ENCODE measurements at regions not wholly inside any gene's neighbourhood (a gene's known extent, or its start where the extent isn't known, plus 50 kb on each side); places are given as distances from the start of the nearest gene placed in this dataset.
"Not testable (repeated sequence)": the region's sequence is repeated elsewhere in the genome, so short reads cannot be mapped to it uniquely, and the experiment has no call there.

- no peak for DNase-seq (ENCODE audit: low read depth, low spot score)
Observed at GRCh38 chr6:126807876-126808275, 310.6 kb upstream of the RSPO3 start.

GRCh38 chr6:126811321-126811720 is 307.1 kb upstream of the RSPO3 start:
- DNase-seq (ENCODE audit: low read depth, low spot score) = no peak

GRCh38 chr6:126812010-126812409 is 306.5 kb upstream of the RSPO3 start:
- DNase-seq (ENCODE audit: low read depth, low spot score) = no peak

GRCh38 chr6:126812651-126813050 is 305.8 kb upstream of the RSPO3 start:
- no peak for DNase-seq (ENCODE audit: low read depth, low spot score)

- no peak for DNase-seq (ENCODE audit: low read depth, low spot score)
Observed at GRCh38 chr6:126820634-126821033, 297.8 kb upstream of the RSPO3 start.

GRCh38 chr6:126821706-126822105 is 296.8 kb upstream of the RSPO3 start:
- DNase-seq (ENCODE audit: low read depth, low spot score) = no peak

GRCh38 chr6:126824226-126824625 is 294.2 kb upstream of the RSPO3 start:
- no peak for DNase-seq (ENCODE audit: low read depth, low spot score)

GRCh38 chr6:126824815-126825214 is 293.7 kb upstream of the RSPO3 start:
- no peak for DNase-seq (ENCODE audit: low read depth, low spot score)

GRCh38 chr6:126826166-126826714 is 292.2 kb upstream of the RSPO3 start:
- no peak for DNase-seq (ENCODE audit: low read depth, low spot score)

- DNase-seq (ENCODE audit: low read depth, low spot score) = no peak
Observed at GRCh38 chr6:126831461-126831860, 287.0 kb upstream of the RSPO3 start.

- DNase-seq (ENCODE audit: low read depth, low spot score) = no peak
Observed at GRCh38 chr6:126842769-126843168, 275.7 kb upstream of the RSPO3 start.

GRCh38 chr6:126848119-126848518 is 270.4 kb upstream of the RSPO3 start:
- DNase-seq (ENCODE audit: low read depth, low spot score) = no peak

- no peak for DNase-seq (ENCODE audit: low read depth, low spot score)
Observed at GRCh38 chr6:126867641-126868040, 250.8 kb upstream of the RSPO3 start.

- DNase-seq (ENCODE audit: low read depth, low spot score) = peak; percentile 54
Observed at GRCh38 chr6:126873351-126873750, 245.1 kb upstream of the RSPO3 start.

- no peak for DNase-seq (ENCODE audit: low read depth, low spot score)
Observed at GRCh38 chr6:126873791-126874190, 244.7 kb upstream of the RSPO3 start.

GRCh38 chr6:126876446-126876845 is 242.0 kb upstream of the RSPO3 start:
- DNase-seq (ENCODE audit: low read depth, low spot score) = no peak

- no peak for DNase-seq (ENCODE audit: low read depth, low spot score)
Observed at GRCh38 chr6:126880964-126881363, 237.5 kb upstream of the RSPO3 start.

GRCh38 chr6:126886106-126886505 is 232.4 kb upstream of the RSPO3 start:
- DNase-seq (ENCODE audit: low read depth, low spot score) = no peak

GRCh38 chr6:126888727-126889725 is 229.4 kb upstream of the RSPO3 start:
- DNase-seq (ENCODE audit: low read depth, low spot score) = no peak

- DNase-seq (ENCODE audit: low read depth, low spot score) = no peak
Observed at GRCh38 chr6:126890055-126890454, 228.4 kb upstream of the RSPO3 start.

GRCh38 chr6:126891158-126891557 is 227.3 kb upstream of the RSPO3 start:
- DNase-seq (ENCODE audit: low read depth, low spot score) = no peak

GRCh38 chr6:126892869-126893268 is 225.6 kb upstream of the RSPO3 start:
- not testable (repeated sequence) for DNase-seq (ENCODE audit: low read depth, low spot score)

GRCh38 chr6:126897758-126898157 is 220.7 kb upstream of the RSPO3 start:
- no peak for DNase-seq (ENCODE audit: low read depth, low spot score)
